A549 (cell line): ENCODE measurements at regions not wholly inside any gene's neighbourhood (a gene's known extent, or its start where the extent isn't known, plus 50 kb on each side); places are given as distances from the start of the nearest gene placed in this dataset.

Source experiments
- CTCF ChIP-seq: fragments of >200 bp; sonication (Bioruptor Twin); formaldehyde crosslinking; IDR thresholded peaks from 3 replicates; pipeline ENCODE4 v1.5.1; 2016
- KDM1A ChIP-seq: fragments of 200-600 bp; sonication (generic); IDR thresholded peaks from 2 replicates; pipeline ENCODE4 v1.6.1; 2016; ENCODE audit warnings: low read depth, mild to moderate bottlenecking
- RAD21 ChIP-seq, 2 experiments: fragments of >200 bp in 1 of 2; sonication (Bioruptor Twin) in 1 of 2; formaldehyde crosslinking in 1 of 2; IDR thresholded peaks in 1 of 2; conservative IDR thresholded peaks in 1 of 2; 2 replicates in 1 of 2; 3 replicates in 1 of 2; pipeline ENCODE4 v1.6.1; 2012 to 2018; ENCODE audit warnings: inconsistent platforms in 1 of 2

GRCh38 chr2:222043897-222044296 is 254.9 kb downstream of the PAX3 start:
- TF ChIP-seq RAD21 (conservative IDR thresholded peaks at IDR 0.05 in 1 of 2, IDR thresholded peaks at IDR 0.05 in 1 of 2) (no peak), CTCF (no peak), KDM1A (no peak)
